ENCODE measurements at regions not wholly inside any gene's neighbourhood (a gene's known extent, or its start where the extent isn't known, plus 50 kb on each side); places are given as distances from the start of the nearest gene placed in this dataset.

DNA sequence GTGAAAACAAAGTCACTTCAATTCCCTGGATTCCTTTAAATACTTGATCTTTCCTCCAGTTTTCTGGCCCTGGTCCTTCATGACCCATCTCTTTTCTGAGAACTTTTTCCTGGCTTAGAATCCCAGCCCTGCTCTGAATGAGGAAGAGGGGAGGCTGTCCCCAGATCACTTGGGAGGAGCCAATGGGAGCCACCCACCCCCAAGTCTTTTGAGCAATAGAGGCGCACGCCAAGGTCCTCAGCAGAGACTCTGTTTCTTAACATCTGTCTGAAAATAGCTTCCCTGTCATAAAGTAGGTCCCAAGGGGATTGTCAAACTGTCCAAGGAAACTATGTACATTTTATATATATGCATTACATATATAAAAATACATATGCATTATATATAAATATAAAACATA, 126.8 kb downstream of the ADRA2A start:
- Mint-ChIP-seq H3K27ac (no peak overlapping the region), H3K4me1 (no peaks in the 10 kb centered on the region), H3K27me3 (peaks cover 11% of the 10 kb centered on the region), H3K9me3 (peaks cover 0 to 1% (median 0%) of the 10 kb centered on the region in 7 donors), H3K36me3 (no peaks in the 10 kb centered on the region), H3K4me3 (no peak overlapping the region)
- H3K4me3 ChIP-seq (ENCODE audit: low read depth, low read length) = no peak overlapping the region
- peaks cover 4% of the 10 kb centered on the region for H3K27me3 ChIP-seq (ENCODE audit: control insufficient read depth, insufficient read depth, low read length)
- H3K4me1 ChIP-seq (ENCODE audit: control insufficient read depth, insufficient read depth, low read length, poor library complexity, severe bottlenecking) = no peaks in the 10 kb centered on the region
- H3K36me3 ChIP-seq (ENCODE audit: control insufficient read depth, insufficient read depth, low read length) = no peaks in the 10 kb centered on the region
- H3K9me3 ChIP-seq (ENCODE audit: control insufficient read depth in 2 of 2, low read length in 2 of 2) = no peaks in the 10 kb centered on the region
- H3K27ac ChIP-seq (ENCODE audit: insufficient read depth, low read length, poor library complexity, severe bottlenecking) = no peak overlapping the region
- ATAC-seq (ENCODE audit: low read depth in 2 of 2) = no peak
- no peak for DNase-seq

DNA sequence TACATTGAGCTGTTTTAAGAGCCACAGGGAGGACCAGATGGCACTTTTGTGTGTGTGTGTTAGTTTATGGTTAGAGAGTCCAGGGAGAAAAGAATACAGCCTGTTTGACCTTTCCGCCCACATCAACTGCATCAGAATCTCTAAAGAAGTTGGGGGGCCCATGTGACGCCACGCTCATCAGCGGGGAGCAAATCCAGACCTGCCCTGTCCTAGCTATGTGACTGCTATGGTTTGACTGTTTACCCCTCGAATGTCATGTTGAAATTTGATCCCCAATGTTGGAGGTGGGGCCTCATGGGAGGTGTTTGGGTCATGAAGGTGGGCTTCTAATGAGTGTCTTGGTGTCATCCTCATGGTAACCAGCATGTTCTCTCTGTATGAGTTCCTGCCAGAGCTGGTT, 128.0 kb downstream of the ADRA2A start:
- H3K27me3 Mint-ChIP-seq = peaks cover 11% of the 10 kb centered on the region

DNA sequence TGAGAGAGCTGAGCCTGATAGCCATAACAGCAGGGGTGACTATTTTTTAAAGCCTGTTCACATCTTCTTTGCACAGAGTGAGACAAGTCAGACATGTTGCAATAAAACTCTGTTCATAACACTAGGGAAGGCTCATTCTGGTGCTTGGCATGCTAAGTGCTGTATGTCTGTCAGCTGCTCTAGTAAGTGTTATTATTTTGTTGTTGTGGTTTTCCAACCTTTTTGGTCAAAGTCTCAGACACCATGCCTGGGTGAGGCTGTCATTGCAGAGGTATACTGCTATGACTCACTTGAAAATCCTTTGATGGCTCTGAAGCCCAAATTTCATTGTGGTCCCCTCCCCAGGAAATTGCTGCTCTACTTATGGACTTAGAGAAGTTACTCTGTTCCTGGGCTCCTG, 129.7 kb downstream of the ADRA2A start:
- no peak overlapping the region for H3K27ac ChIP-seq (ENCODE audit: insufficient read depth, low read length, poor library complexity, severe bottlenecking)
- no peaks in the 10 kb centered on the region for H3K4me1 ChIP-seq (ENCODE audit: control insufficient read depth, insufficient read depth, low read length, poor library complexity, severe bottlenecking)
- H3K27me3 ChIP-seq (ENCODE audit: control insufficient read depth, insufficient read depth, low read length) = no peaks in the 10 kb centered on the region
- DNase-seq (no peak), ATAC-seq (ENCODE audit: low read depth in 2 of 2) (no peak)
- Mint-ChIP-seq H3K4me1 (no peaks in the 10 kb centered on the region), H3K4me3 (no peak overlapping the region), H3K36me3 (no peaks in the 10 kb centered on the region), H3K27ac (no peak overlapping the region), H3K9me3 (peaks cover 0 to 1% (median 0%) of the 10 kb centered on the region in 7 donors), H3K27me3 (peaks cover 11% of the 10 kb centered on the region)
- no peaks in the 10 kb centered on the region for H3K9me3 ChIP-seq (ENCODE audit: control insufficient read depth in 2 of 2, low read length in 2 of 2)
- no peaks in the 10 kb centered on the region for H3K36me3 ChIP-seq (ENCODE audit: control insufficient read depth, insufficient read depth, low read length)
- no peak overlapping the region for H3K4me3 ChIP-seq (ENCODE audit: low read depth, low read length)

More for the DNA sequence above, 128.0 kb downstream of the ADRA2A start:
- no peak overlapping the region for H3K4me3 ChIP-seq (ENCODE audit: low read depth, low read length)
- no peak overlapping the region for H3K4me3 Mint-ChIP-seq
- DNase-seq = no peak
- no peak for ATAC-seq (ENCODE audit: low read depth in 2 of 2)
- H3K27ac ChIP-seq (ENCODE audit: insufficient read depth, low read length, poor library complexity, severe bottlenecking) = no peak overlapping the region
- H3K36me3 Mint-ChIP-seq = no peaks in the 10 kb centered on the region
- H3K36me3 ChIP-seq (ENCODE audit: control insufficient read depth, insufficient read depth, low read length) = no peaks in the 10 kb centered on the region
- H3K4me1 ChIP-seq (ENCODE audit: control insufficient read depth, insufficient read depth, low read length, poor library complexity, severe bottlenecking) = no peaks in the 10 kb centered on the region
- peaks cover 0 to 1% (median 0%) of the 10 kb centered on the region in 7 donors for H3K9me3 Mint-ChIP-seq
- no peak overlapping the region for H3K27ac Mint-ChIP-seq
- no peaks in the 10 kb centered on the region for H3K9me3 ChIP-seq (ENCODE audit: control insufficient read depth in 2 of 2, low read length in 2 of 2)
- no peaks in the 10 kb centered on the region for H3K4me1 Mint-ChIP-seq
- no peaks in the 10 kb centered on the region for H3K27me3 ChIP-seq (ENCODE audit: control insufficient read depth, insufficient read depth, low read length)

GRCh38 chr10:111207500-111207899, 130.7 kb downstream of the ADRA2A start:
- Mint-ChIP-seq H3K27ac (no peak overlapping the region), H3K4me3 (no peak overlapping the region), H3K27me3 (peaks cover 11% of the 10 kb centered on the region), H3K36me3 (no peaks in the 10 kb centered on the region), H3K9me3 (peaks cover 0 to 1% (median 0%) of the 10 kb centered on the region in 7 donors), H3K4me1 (no peaks in the 10 kb centered on the region)
- Histone ChIP-seq H3K27ac (ENCODE audit: insufficient read depth, low read length, poor library complexity, severe bottlenecking) (no peak overlapping the region), H3K4me3 (ENCODE audit: low read depth, low read length) (no peak overlapping the region), H3K4me1 (ENCODE audit: control insufficient read depth, insufficient read depth, low read length, poor library complexity, severe bottlenecking) (no peaks in the 10 kb centered on the region), H3K36me3 (ENCODE audit: control insufficient read depth, insufficient read depth, low read length) (no peaks in the 10 kb centered on the region), H3K9me3 (ENCODE audit: control insufficient read depth in 2 of 2, low read length in 2 of 2) (no peaks in the 10 kb centered on the region), H3K27me3 (ENCODE audit: control insufficient read depth, insufficient read depth, low read length) (no peaks in the 10 kb centered on the region)
- ATAC-seq (ENCODE audit: low read depth in 2 of 2) (no peak), DNase-seq (peak in 2 of 3 donors; percentile 1 to 6)

GRCh38 chr10:111208951-111209350, 132.1 kb downstream of the ADRA2A start:
- H3K9me3 Mint-ChIP-seq = peaks cover 0 to 1% (median 0%) of the 10 kb centered on the region in 7 donors
- H3K27ac ChIP-seq (ENCODE audit: insufficient read depth, low read length, poor library complexity, severe bottlenecking) = no peak overlapping the region
- H3K4me3 ChIP-seq (ENCODE audit: low read depth, low read length) = no peak overlapping the region
- no peaks in the 10 kb centered on the region for H3K36me3 Mint-ChIP-seq
- DNase-seq (no peak), ATAC-seq (ENCODE audit: low read depth in 2 of 2) (no peak)
- no peak overlapping the region for H3K4me3 Mint-ChIP-seq
- no peaks in the 10 kb centered on the region for H3K4me1 ChIP-seq (ENCODE audit: control insufficient read depth, insufficient read depth, low read length, poor library complexity, severe bottlenecking)
- H3K36me3 ChIP-seq (ENCODE audit: control insufficient read depth, insufficient read depth, low read length) = no peaks in the 10 kb centered on the region
- peaks cover 11% of the 10 kb centered on the region for H3K27me3 Mint-ChIP-seq
- no peak overlapping the region for H3K27ac Mint-ChIP-seq
- no peaks in the 10 kb centered on the region for H3K27me3 ChIP-seq (ENCODE audit: control insufficient read depth, insufficient read depth, low read length)
- H3K9me3 ChIP-seq (ENCODE audit: control insufficient read depth in 2 of 2, low read length in 2 of 2) = no peaks in the 10 kb centered on the region
- no peaks in the 10 kb centered on the region for H3K4me1 Mint-ChIP-seq

- no peak for ATAC-seq (ENCODE audit: low read depth in 2 of 2)
Observed at GRCh38 chr10:111209692-111210091, 132.9 kb downstream of the ADRA2A start.

DNA sequence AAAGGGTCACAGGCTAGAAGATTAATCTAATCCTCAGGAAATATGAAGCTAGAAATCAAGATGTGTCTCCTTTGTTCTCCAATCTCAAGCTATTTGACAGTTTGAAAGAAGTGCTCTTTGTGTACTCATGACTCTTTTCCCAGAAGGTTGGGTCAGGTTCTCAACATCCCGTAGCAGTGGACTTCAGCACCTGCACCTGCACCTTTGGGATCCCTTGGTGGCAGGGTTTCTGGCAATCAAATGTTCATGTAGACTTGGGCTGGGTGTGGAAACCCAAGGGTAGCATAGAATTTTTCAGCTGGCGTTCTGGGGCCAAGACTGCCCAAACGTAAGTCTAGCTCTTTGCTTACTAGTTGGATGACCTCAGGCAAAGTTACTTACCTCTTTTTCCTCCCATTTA, 134.4 kb downstream of the ADRA2A start:
- no peak overlapping the region for H3K27ac Mint-ChIP-seq
- H3K9me3 ChIP-seq (ENCODE audit: control insufficient read depth in 2 of 2, low read length in 2 of 2) = no peaks in the 10 kb centered on the region
- DNase-seq (no peak), ATAC-seq (ENCODE audit: low read depth in 2 of 2) (no peak)
- no peaks in the 10 kb centered on the region for H3K27me3 ChIP-seq (ENCODE audit: control insufficient read depth, insufficient read depth, low read length)
- no peaks in the 10 kb centered on the region for H3K36me3 ChIP-seq (ENCODE audit: control insufficient read depth, insufficient read depth, low read length)
- H3K27me3 Mint-ChIP-seq = peaks cover 4% of the 10 kb centered on the region
- H3K4me1 ChIP-seq (ENCODE audit: control insufficient read depth, insufficient read depth, low read length, poor library complexity, severe bottlenecking) = no peaks in the 10 kb centered on the region
- H3K27ac ChIP-seq (ENCODE audit: insufficient read depth, low read length, poor library complexity, severe bottlenecking) = no peak overlapping the region
- no peak overlapping the region for H3K4me3 Mint-ChIP-seq
- H3K36me3 Mint-ChIP-seq = no peaks in the 10 kb centered on the region
- H3K4me1 Mint-ChIP-seq = no peaks in the 10 kb centered on the region
- H3K4me3 ChIP-seq (ENCODE audit: low read depth, low read length) = no peak overlapping the region
- peaks cover 0 to 4% (median 0%) of the 10 kb centered on the region in 7 donors for H3K9me3 Mint-ChIP-seq

More at GRCh38 chr10:111209692-111210091, 132.9 kb downstream of the ADRA2A start:
- Histone ChIP-seq H3K9me3 (ENCODE audit: control insufficient read depth in 2 of 2, low read length in 2 of 2) (no peaks in the 10 kb centered on the region), H3K4me1 (ENCODE audit: control insufficient read depth, insufficient read depth, low read length, poor library complexity, severe bottlenecking) (no peaks in the 10 kb centered on the region), H3K36me3 (ENCODE audit: control insufficient read depth, insufficient read depth, low read length) (no peaks in the 10 kb centered on the region), H3K4me3 (ENCODE audit: low read depth, low read length) (no peak overlapping the region), H3K27ac (ENCODE audit: insufficient read depth, low read length, poor library complexity, severe bottlenecking) (no peak overlapping the region), H3K27me3 (ENCODE audit: control insufficient read depth, insufficient read depth, low read length) (no peaks in the 10 kb centered on the region)
- Mint-ChIP-seq H3K27ac (peak overlapping the region in 1 of 3 donors; percentile 1), H3K4me1 (no peaks in the 10 kb centered on the region), H3K27me3 (peaks cover 11% of the 10 kb centered on the region), H3K4me3 (no peak overlapping the region), H3K36me3 (no peaks in the 10 kb centered on the region), H3K9me3 (peaks cover 0 to 1% (median 0%) of the 10 kb centered on the region in 7 donors)
- no peak for DNase-seq

GRCh38 chr10:111211706-111212105, 134.9 kb downstream of the ADRA2A start:
- Histone ChIP-seq H3K4me3 (ENCODE audit: low read depth, low read length) (no peak overlapping the region), H3K36me3 (ENCODE audit: control insufficient read depth, insufficient read depth, low read length) (no peaks in the 10 kb centered on the region), H3K9me3 (ENCODE audit: control insufficient read depth in 2 of 2, low read length in 2 of 2) (no peaks in the 10 kb centered on the region), H3K27me3 (ENCODE audit: control insufficient read depth, insufficient read depth, low read length) (no peaks in the 10 kb centered on the region), H3K4me1 (ENCODE audit: control insufficient read depth, insufficient read depth, low read length, poor library complexity, severe bottlenecking) (no peaks in the 10 kb centered on the region), H3K27ac (ENCODE audit: insufficient read depth, low read length, poor library complexity, severe bottlenecking) (no peak overlapping the region)
- Mint-ChIP-seq H3K27me3 (peaks cover 6% of the 10 kb centered on the region), H3K9me3 (peaks cover 0 to 4% (median 0%) of the 10 kb centered on the region in 7 donors), H3K4me1 (no peaks in the 10 kb centered on the region), H3K4me3 (no peak overlapping the region), H3K27ac (no peak overlapping the region), H3K36me3 (no peaks in the 10 kb centered on the region)
- DNase-seq (no peak), ATAC-seq (ENCODE audit: low read depth in 2 of 2) (no peak)
